Ovary (tissue), 7 donors: ENCODE measurements at regions not wholly inside any gene's neighbourhood (a gene's known extent, or its start where the extent isn't known, plus 50 kb on each side); places are given as distances from the start of the nearest gene placed in this dataset.

Experiments
- DNase-seq, 5 donors: peaks; one replicate each; pipeline ENCODE4 v3.0.0-alpha.2; 2019 to 2020
- H3K27ac ChIP-seq, 2 donors: fragments of 200-600 bp; one replicate each; pipeline versions ENCODE4 v1.5.1 to v1.8.0; 2019 to 2022
- H3K27me3 ChIP-seq: fragments of 200-600 bp; one replicate; pipeline ENCODE4 v1.8.0; 2022
- H3K36me3 ChIP-seq: fragments of 200-600 bp; sonication (generic); one replicate; pipeline ENCODE4 v1.5.1; 2019
- H3K4me1 ChIP-seq: one replicate; pipeline ENCODE4 v1.8.1; 2013; ENCODE audit warnings: mild to moderate bottlenecking, moderate library complexity; ENCODE audit not compliant: insufficient read depth
- H3K4me3 ChIP-seq: fragments of 200-600 bp; sonication (generic); one replicate; pipeline ENCODE4 v1.5.1; 2017
- H3K9me3 ChIP-seq, 2 donors: fragments of 200-600 bp in 1 of 2; sonication (generic) in 1 of 2; one replicate each; pipeline versions ENCODE4 v1.5.1 to v1.8.1; 2013 to 2019; ENCODE audit warnings: mild to moderate bottlenecking in 1 of 2, moderate library complexity in 1 of 2
- CTCF ChIP-seq, 3 donors: fragments of 450-650 bp in 2 of 3; fragments of 200-600 bp in 1 of 3; IDR thresholded peaks; one replicate each; pipeline versions ENCODE4 v1.5.1 to v1.8.0; 2016 to 2022; ENCODE audit warnings: antibody characterized with exemption in 3 of 3, mild to moderate bottlenecking in 1 of 3
- EP300 ChIP-seq: sonication (generic); formaldehyde crosslinking; IDR thresholded peaks from one replicate; pipeline ENCODE4 v1.6.1; 2017; ENCODE audit warnings: antibody characterized with exemption
- POLR2A ChIP-seq: fragments of 450-650 bp; IDR thresholded peaks from one replicate; pipeline ENCODE4 v1.6.1; 2017; ENCODE audit warnings: antibody characterized with exemption, mild to moderate bottlenecking, moderate library complexity
- WGBS, 3 donors: extraction: QIAGEN DNeasy Blood & Tissue Kit in 1 of 3; methylation state at CpG; one replicate each; pipeline versions ENCODE4 v1.1.5 to v1.1.7; 2013 to 2017; 5-methylcytosine and 5-hydroxymethylcytosine counted together
- intact Hi-C, 4 donors: fragments of 100-400 bp; cut with DNase I; formaldehyde crosslinking; loops; one replicate each; pipeline versions ENCODE4 v1.11.0 to v1.15.1; 2022 to 2023
- donor health status: DM: no; HTN: no; CAD: no; lungs with moderate emphysema.
- donor health status: DM: no; HTN: no; CAD: no.
- donor health status: Bipolar disorder and iron deficiency.
- donor health status: DM: no; HTN: no; CAD: no.
- donor health status: DM: yes; HTN: yes; CAD: no.

GRCh38 chr3:104903064-104903463 is 463.6 kb upstream of the ALCAM start:
- H3K27me3 ChIP-seq = no peaks in the 10 kb centered on the region
- H3K9me3 ChIP-seq = no peaks in the 10 kb centered on the region
- H3K27ac ChIP-seq = no peak overlapping the region
- WGBS, 3 donors = 58 to 62% (median 61%) methylated on average over 3 of the region's 3 CpGs
- no peak for DNase-seq
- no peak overlapping the region for H3K4me3 ChIP-seq
- TF ChIP-seq CTCF (IDR thresholded peaks at IDR 0.05) (no peak), POLR2A (no peak), EP300 (no peak)
- H3K4me1 ChIP-seq = no peaks in the 10 kb centered on the region
- H3K36me3 ChIP-seq = no peaks in the 10 kb centered on the region
- intact Hi-C loops = no loop called here

- intact Hi-C loops = no loop called here
- 89 to 96% (median 95%) methylated on average over 15 to 17 of the region's 17 CpGs for WGBS, 3 donors
- TF ChIP-seq POLR2A (no peak), EP300 (no peak), CTCF (IDR thresholded peaks at IDR 0.05) (no peak)
These were observed 460.6 kb upstream of the ALCAM start for GRCh38 chr3:104906001-104906639.

GRCh38 chr3:104907507-104907906 is 459.2 kb upstream of the ALCAM start:
- intact Hi-C loops = no loop called here
- Histone ChIP-seq H3K9me3 (no peaks in the 10 kb centered on the region), H3K4me3 (no peak overlapping the region), H3K4me1 (peaks cover 4% of the 10 kb centered on the region), H3K27me3 (no peaks in the 10 kb centered on the region), H3K27ac (no peak overlapping the region), H3K36me3 (no peaks in the 10 kb centered on the region)
- 75 to 93% (median 88%) methylated on average over 6 of the region's 6 CpGs for WGBS, 3 donors
- no peak for DNase-seq
- TF ChIP-seq CTCF (IDR thresholded peaks at IDR 0.05) (no peak), EP300 (no peak), POLR2A (no peak)

More at GRCh38 chr3:104906001-104906639, 460.6 kb upstream of the ALCAM start:
- Histone ChIP-seq H3K27ac (no peak overlapping the region), H3K9me3 (no peaks in the 10 kb centered on the region), H3K27me3 (no peaks in the 10 kb centered on the region), H3K4me1 (peaks cover 4% of the 10 kb centered on the region), H3K4me3 (no peak overlapping the region), H3K36me3 (no peaks in the 10 kb centered on the region)
- DNase-seq = no peak

- WGBS, 3 donors = 50 to 58% (median 58%) methylated on average over 2 of the region's 2 CpGs
- Histone ChIP-seq H3K27ac (no peak overlapping the region), H3K27me3 (no peaks in the 10 kb centered on the region), H3K36me3 (no peaks in the 10 kb centered on the region), H3K4me1 (peaks cover 4% of the 10 kb centered on the region), H3K9me3 (no peaks in the 10 kb centered on the region), H3K4me3 (no peak overlapping the region)
- DNase-seq = no peak
- TF ChIP-seq POLR2A = no peak
- no peak for TF ChIP-seq EP300
- no peak for TF ChIP-seq CTCF (IDR thresholded peaks at IDR 0.05)
- intact Hi-C loops = no loop called here
These were observed 457.9 kb upstream of the ALCAM start for GRCh38 chr3:104908761-104909160.
